SK-N-MC (cell line): ENCODE measurements at regions not wholly inside any gene's neighbourhood (a gene's known extent, or its start where the extent isn't known, plus 50 kb on each side); places are given as distances from the start of the nearest gene placed in this dataset.

Experiments used
- DNase-seq: peaks from one replicate; pipeline ENCODE4 v3.0.0-alpha.2; 2011; ENCODE audit warnings: low read depth, low spot score
- H3K27ac ChIP-seq: fragments of 200-600 bp; sonication (generic); 2 replicates; pipeline ENCODE4 v1.5.1; 2016; ENCODE audit warnings: mixed run types
- H3K36me3 ChIP-seq: fragments of 200-600 bp; sonication (generic); 2 replicates; pipeline ENCODE4 v1.6.1; 2017; ENCODE audit warnings: antibody characterized with exemption, low read length, mixed read lengths; ENCODE audit not compliant: insufficient read depth
- H3K4me3 ChIP-seq: fragments of 200-600 bp; sonication (generic); 2 replicates; pipeline ENCODE4 v1.5.1; 2016
- H3K9ac ChIP-seq: fragments of 200-600 bp; sonication (generic); 2 replicates; pipeline ENCODE4 v1.8.0; 2017; ENCODE audit warnings: mixed run types, mixed read lengths; ENCODE audit not compliant: insufficient read length
- H3K9me3 ChIP-seq: fragments of 200-600 bp; sonication (generic); 2 replicates; pipeline ENCODE4 v1.6.1; 2017; ENCODE audit warnings: low read depth, mild to moderate bottlenecking, antibody characterized with exemption, low read length, moderate library complexity, mixed read lengths
- EZH2 ChIP-seq: fragments of 200-600 bp; sonication (generic); IDR thresholded peaks from one replicate; pipeline ENCODE4 v1.6.1; 2017; ENCODE audit warnings: antibody characterized with exemption
- FOXP2 ChIP-seq: optimal IDR thresholded peaks from 2 replicates; pipeline ENCODE3; 2011; ENCODE audit warnings: mild to moderate bottlenecking, moderate library complexity; ENCODE audit not compliant: insufficient read depth; ENCODE audit errors: extremely low read length, control extremely low read depth
- POLR2AphosphoS5 ChIP-seq: IDR thresholded peaks from 2 replicates; pipeline ENCODE4 v1.6.1; 2012; ENCODE audit warnings: mild to moderate bottlenecking, low read depth, low read length, borderline replicate concordance

GRCh38 chr2:55107436-55107835, 57.2 kb upstream of the RTN4 start:
- H3K9ac ChIP-seq: peak overlapping the region; percentile 20
- H3K36me3 ChIP-seq: no peaks in the 10 kb centered on the region
- no peaks in the 10 kb centered on the region for H3K9me3 ChIP-seq
- TF ChIP-seq EZH2 (no peak), POLR2AphosphoS5 (no peak), FOXP2 (no peak)
- no peak overlapping the region for H3K4me3 ChIP-seq
- peak overlapping the region; percentile 79 for H3K27ac ChIP-seq
- DNase-seq: no peak

DNA sequence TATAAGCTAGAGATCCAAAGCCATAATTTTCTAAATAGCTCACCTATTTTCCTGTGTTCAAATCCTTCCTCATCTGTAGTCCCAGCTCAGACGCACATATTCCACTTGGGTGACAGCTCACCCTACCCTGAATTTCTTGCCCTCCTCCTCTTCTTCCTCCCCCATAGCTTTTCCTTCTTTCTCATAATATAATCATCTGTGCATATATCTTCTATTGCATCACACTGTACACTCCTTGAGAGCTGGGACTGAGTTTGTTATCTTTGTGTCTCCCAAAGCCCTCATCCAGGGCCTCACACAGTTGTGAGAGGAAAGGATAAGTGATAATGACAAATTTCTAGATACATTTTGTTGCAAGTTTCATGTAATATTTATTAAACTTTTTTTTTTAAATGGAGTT, 55.9 kb upstream of the RTN4 start:
- H3K9ac ChIP-seq: no peak overlapping the region
- H3K4me3 ChIP-seq: no peak overlapping the region
- H3K9me3 ChIP-seq: no peaks in the 10 kb centered on the region
- H3K36me3 ChIP-seq: no peaks in the 10 kb centered on the region
- DNase-seq: no peak
- TF ChIP-seq FOXP2: no peak
- TF ChIP-seq POLR2AphosphoS5: no peak
- no peak for TF ChIP-seq EZH2
- 0 out of 2 replicates have a peak overlapping the region, but pooled peaks have one; percentile 19 for H3K27ac ChIP-seq

DNA sequence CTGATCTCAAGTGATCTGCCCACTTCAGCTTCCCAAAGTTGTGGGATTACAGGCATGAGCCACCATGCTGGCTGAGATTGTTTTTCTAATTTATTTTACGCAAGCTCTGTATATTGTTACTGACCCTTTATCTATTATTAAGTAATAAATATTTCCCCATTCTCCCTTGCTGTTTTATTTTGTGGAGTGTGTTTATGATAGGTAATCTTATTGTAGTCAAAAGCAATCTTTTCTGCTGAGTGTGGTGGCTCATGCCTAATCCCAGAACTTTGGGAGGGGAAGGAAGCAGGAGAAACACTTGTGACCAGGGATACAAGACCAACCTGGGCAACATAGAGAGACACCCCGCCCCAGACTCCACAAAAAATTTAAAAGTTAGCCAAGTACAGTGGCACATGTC, 55.2 kb upstream of the RTN4 start:
- DNase-seq: no peak
- Histone ChIP-seq H3K9ac (no peak overlapping the region), H3K27ac (no peak overlapping the region), H3K4me3 (no peak overlapping the region), H3K36me3 (no peaks in the 10 kb centered on the region), H3K9me3 (no peaks in the 10 kb centered on the region)
- TF ChIP-seq EZH2 (no peak), POLR2AphosphoS5 (no peak), FOXP2 (no peak)

GRCh38 chr2:55103046-55103445, 52.8 kb upstream of the RTN4 start:
- no peaks in the 10 kb centered on the region for H3K9me3 ChIP-seq
- H3K4me3 ChIP-seq: no peak overlapping the region
- no peak for DNase-seq
- no peaks in the 10 kb centered on the region for H3K36me3 ChIP-seq
- no peak overlapping the region for H3K9ac ChIP-seq
- no peak for TF ChIP-seq FOXP2
- TF ChIP-seq POLR2AphosphoS5: no peak
- TF ChIP-seq EZH2: no peak
- H3K27ac ChIP-seq: no peak overlapping the region; the same call in 1 of the 2 replicates

GRCh38 chr2:55102056-55102812, 52.0 kb upstream of the RTN4 start:
- TF ChIP-seq FOXP2 (no peak), POLR2AphosphoS5 (no peak), EZH2 (no peak)
- H3K27ac ChIP-seq: peak overlapping the region; percentile 99
- peak overlapping the region; percentile 87 for H3K9ac ChIP-seq
- H3K9me3 ChIP-seq: no peaks in the 10 kb centered on the region
- peak overlapping the region; percentile 18; the same call in 1 of the 2 replicates for H3K4me3 ChIP-seq
- no peaks in the 10 kb centered on the region for H3K36me3 ChIP-seq
- no peak for DNase-seq

GRCh38 chr2:55101466-55101865, 51.2 kb upstream of the RTN4 start:
- peak overlapping the region; percentile 18; the same call in 1 of the 2 replicates for H3K4me3 ChIP-seq
- no peaks in the 10 kb centered on the region for H3K9me3 ChIP-seq
- peak overlapping the region; percentile 87 for H3K9ac ChIP-seq
- no peaks in the 10 kb centered on the region for H3K36me3 ChIP-seq
- no peak for DNase-seq
- TF ChIP-seq FOXP2 (no peak), POLR2AphosphoS5 (no peak), EZH2 (no peak)
- peak overlapping the region; percentile 99 for H3K27ac ChIP-seq

GRCh38 chr2:55099878-55100820, 49.9 kb upstream of the RTN4 start:
- Histone ChIP-seq H3K4me3 (peak overlapping the region; percentile 62), H3K9ac (peak overlapping the region; percentile 87), H3K27ac (peak overlapping the region; percentile 99), H3K36me3 (no peaks in the 10 kb centered on the region), H3K9me3 (no peaks in the 10 kb centered on the region)
- peak; percentile 80 for DNase-seq
- TF ChIP-seq POLR2AphosphoS5: no peak
- no peak for TF ChIP-seq FOXP2
- TF ChIP-seq EZH2: no peak
